H1 (cell line): ENCODE measurements at regions not wholly inside any gene's neighbourhood (a gene's known extent, or its start where the extent isn't known, plus 50 kb on each side); places are given as distances from the start of the nearest gene placed in this dataset.

ENCODE experiments used
- CEBPB ChIP-seq: IDR thresholded peaks from 2 replicates; pipeline ENCODE4 v1.6.1; 2012; ENCODE audit warnings: low read depth, low read length
- EZH2 ChIP-seq: fragments of 200-600 bp; sonication (generic); IDR thresholded peaks from 2 replicates; pipeline ENCODE4 v1.7.1; 2012; ENCODE audit warnings: low read depth, mild to moderate bottlenecking, moderate library complexity, low read length, inconsistent platforms; ENCODE audit not compliant: severe bottlenecking
- FOSL1 ChIP-seq: IDR thresholded peaks from 2 replicates; pipeline ENCODE4 v1.6.1; 2011; ENCODE audit warnings: mild to moderate bottlenecking, low read depth, low read length, moderate library complexity; ENCODE audit not compliant: insufficient read depth
- KDM1A ChIP-seq: fragments of 200-600, 300-600 bp; sonication (generic); IDR thresholded peaks from 2 replicates; pipeline ENCODE4 v1.7.1; 2016; ENCODE audit warnings: mild to moderate bottlenecking, low read length, borderline replicate concordance
- MAX ChIP-seq: IDR thresholded peaks from 2 replicates; pipeline ENCODE4 v1.6.1; 2012; ENCODE audit warnings: inconsistent platforms
- POLR2A ChIP-seq, 2 experiments: IDR thresholded peaks; 1 replicate in 1 of 2; 2 replicates in 1 of 2; pipeline ENCODE4 v1.6.1; 2011; ENCODE audit warnings: low read depth in 2 of 2, low read length in 2 of 2, mild to moderate bottlenecking in 2 of 2; ENCODE audit errors: control extremely low read depth in 1 of 2
- POLR2AphosphoS5 ChIP-seq: IDR thresholded peaks from 2 replicates; pipeline ENCODE4 v1.6.1; 2011; ENCODE audit warnings: low read depth, low read length
- RAD21 ChIP-seq, 2 experiments: IDR thresholded peaks in 1 of 2; conservative IDR thresholded peaks in 1 of 2; 2 replicates each; pipeline ENCODE4 v1.6.1; 2011; ENCODE audit warnings: low read depth in 2 of 2, low read length in 2 of 2, improper control_type of control experiment in 1 of 2, inconsistent platforms in 1 of 2, mild to moderate bottlenecking in 1 of 2, moderate library complexity in 1 of 2
- SIN3A ChIP-seq, 2 experiments: IDR thresholded peaks in 1 of 2; conservative IDR thresholded peaks in 1 of 2; 2 replicates each; pipeline ENCODE4 v1.6.1; 2011 to 2012; ENCODE audit warnings: low read length in 2 of 2, improper control_type of control experiment in 1 of 2, low read depth in 1 of 2, mild to moderate bottlenecking in 1 of 2
- SP2 ChIP-seq: IDR thresholded peaks from 2 replicates; pipeline ENCODE4 v1.6.1; 2012; ENCODE audit warnings: mild to moderate bottlenecking, low read length, inconsistent platforms
- TF ChIP-seq, protein P1 (sequence below), 3 experiments: IDR thresholded peaks; 1 replicate in 2 of 3; 2 replicates in 1 of 3; pipeline versions ENCODE4 v1.5.1 to v1.6.1; 2011; ENCODE audit warnings: low read length in 3 of 3, mild to moderate bottlenecking in 3 of 3, inconsistent platforms in 2 of 3, low read depth in 1 of 3, moderate library complexity in 1 of 3; ENCODE audit not compliant: insufficient read depth in 1 of 3; ENCODE audit errors: control extremely low read depth in 1 of 3

DNA sequence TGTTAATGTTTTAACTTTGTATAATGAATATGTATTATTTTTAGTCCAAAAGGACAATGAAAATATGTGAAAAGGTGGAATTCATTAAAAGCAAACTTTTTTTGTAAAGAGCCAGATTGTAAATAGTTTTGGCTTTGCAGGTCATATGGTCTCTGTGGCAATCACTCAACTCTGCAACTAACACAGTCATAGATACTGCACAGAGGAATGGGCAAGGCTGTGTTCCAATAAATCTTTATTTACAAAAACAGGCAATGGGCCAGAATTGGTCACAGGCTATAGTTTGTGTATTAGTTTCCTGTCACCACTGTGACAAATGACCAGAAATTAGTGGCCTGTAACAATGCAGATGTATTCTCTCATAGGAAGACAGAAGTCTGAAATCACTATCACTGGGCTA, 125.4 kb upstream of the PTCH1 start:
- TF ChIP-seq, protein P1, sequence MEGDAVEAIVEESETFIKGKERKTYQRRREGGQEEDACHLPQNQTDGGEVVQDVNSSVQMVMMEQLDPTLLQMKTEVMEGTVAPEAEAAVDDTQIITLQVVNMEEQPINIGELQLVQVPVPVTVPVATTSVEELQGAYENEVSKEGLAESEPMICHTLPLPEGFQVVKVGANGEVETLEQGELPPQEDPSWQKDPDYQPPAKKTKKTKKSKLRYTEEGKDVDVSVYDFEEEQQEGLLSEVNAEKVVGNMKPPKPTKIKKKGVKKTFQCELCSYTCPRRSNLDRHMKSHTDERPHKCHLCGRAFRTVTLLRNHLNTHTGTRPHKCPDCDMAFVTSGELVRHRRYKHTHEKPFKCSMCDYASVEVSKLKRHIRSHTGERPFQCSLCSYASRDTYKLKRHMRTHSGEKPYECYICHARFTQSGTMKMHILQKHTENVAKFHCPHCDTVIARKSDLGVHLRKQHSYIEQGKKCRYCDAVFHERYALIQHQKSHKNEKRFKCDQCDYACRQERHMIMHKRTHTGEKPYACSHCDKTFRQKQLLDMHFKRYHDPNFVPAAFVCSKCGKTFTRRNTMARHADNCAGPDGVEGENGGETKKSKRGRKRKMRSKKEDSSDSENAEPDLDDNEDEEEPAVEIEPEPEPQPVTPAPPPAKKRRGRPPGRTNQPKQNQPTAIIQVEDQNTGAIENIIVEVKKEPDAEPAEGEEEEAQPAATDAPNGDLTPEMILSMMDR (IDR thresholded peaks at IDR 0.05; ENCODE audit: control extremely low read depth in 1 of 3, insufficient read depth in 1 of 3, low read depth in 1 of 3, low read length in 3 of 3) = no peak
- TF ChIP-seq CEBPB = no peak
- no peak for TF ChIP-seq KDM1A
- no peak for TF ChIP-seq EZH2
- no peak for TF ChIP-seq RAD21 (IDR thresholded peaks at IDR 0.05 in 1 of 2, conservative IDR thresholded peaks at IDR 0.05 in 1 of 2; ENCODE audit: low read depth in 2 of 2, low read length in 2 of 2)
- TF ChIP-seq POLR2AphosphoS5 = no peak
- TF ChIP-seq POLR2A (IDR thresholded peaks at IDR 0.05; ENCODE audit: control extremely low read depth in 1 of 2, low read depth in 2 of 2, low read length in 2 of 2) = no peak
- TF ChIP-seq FOSL1 = no peak
- TF ChIP-seq SIN3A (conservative IDR thresholded peaks at IDR 0.05 in 1 of 2, IDR thresholded peaks at IDR 0.05 in 1 of 2; ENCODE audit: low read depth in 1 of 2, low read length in 2 of 2) = no peak
- TF ChIP-seq MAX = no peak
- TF ChIP-seq SP2 = no peak
